ENCODE measurements at regions not wholly inside any gene's neighbourhood (a gene's known extent, or its start where the extent isn't known, plus 50 kb on each side); places are given as distances from the start of the nearest gene placed in this dataset.

GRCh38 chr1:104699433-104699832 is 949.7 kb downstream of the AMY1C start:
- no peak for DNase-seq (ENCODE audit: low read depth in 2 of 2)

DNA sequence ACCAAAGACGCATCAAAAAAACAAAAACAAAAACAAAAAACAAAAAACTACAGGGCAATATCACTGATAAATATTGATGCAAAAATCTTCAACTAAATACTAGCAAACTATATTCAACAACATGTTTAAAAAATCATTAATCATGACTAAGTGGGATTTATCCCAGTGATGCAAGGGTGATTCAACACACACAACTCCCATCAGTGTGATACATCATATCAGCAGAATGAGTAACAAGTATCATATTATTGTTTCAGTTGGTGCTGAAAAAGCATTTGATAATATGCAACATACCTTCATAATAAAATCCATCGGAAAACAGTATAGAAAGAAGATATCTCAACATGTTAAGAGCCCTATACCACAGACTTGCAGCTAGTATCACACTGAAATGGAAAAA is 953.0 kb downstream of the AMY1C start:
- DNase-seq (ENCODE audit: low read depth in 2 of 2), result peak; percentile 3 to 4

GRCh38 chr1:104706631-104707147 is 957.0 kb downstream of the AMY1C start:
- no peak for DNase-seq (ENCODE audit: low read depth in 2 of 2)

DNA sequence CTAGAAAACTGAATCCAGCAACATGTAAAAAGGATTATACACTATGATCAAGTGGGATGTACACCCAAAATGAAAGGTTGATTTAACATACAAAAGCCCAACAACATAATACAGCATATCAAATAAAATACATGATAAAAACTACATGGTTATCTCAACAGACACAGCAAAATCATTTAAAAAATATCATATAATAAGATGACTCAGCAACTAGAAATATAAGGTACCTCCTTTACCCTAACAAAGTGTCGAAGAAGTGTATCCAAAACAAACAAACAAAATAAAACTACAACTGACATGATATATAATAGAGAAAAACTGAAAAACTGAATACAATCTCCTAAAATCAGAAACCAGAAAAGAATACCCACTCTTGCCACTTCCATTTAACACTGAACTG is 969.1 kb downstream of the AMY1C start:
- no peak for DNase-seq (ENCODE audit: low read depth in 2 of 2)

- no peak for DNase-seq (ENCODE audit: low read depth in 2 of 2)
Measured at GRCh38 chr1:104720741-104721140, 971.0 kb downstream of the AMY1C start.

GRCh38 chr1:104726917-104727316 is 977.2 kb downstream of the AMY1C start:
- no peak for DNase-seq (ENCODE audit: low read depth in 2 of 2)

DNA sequence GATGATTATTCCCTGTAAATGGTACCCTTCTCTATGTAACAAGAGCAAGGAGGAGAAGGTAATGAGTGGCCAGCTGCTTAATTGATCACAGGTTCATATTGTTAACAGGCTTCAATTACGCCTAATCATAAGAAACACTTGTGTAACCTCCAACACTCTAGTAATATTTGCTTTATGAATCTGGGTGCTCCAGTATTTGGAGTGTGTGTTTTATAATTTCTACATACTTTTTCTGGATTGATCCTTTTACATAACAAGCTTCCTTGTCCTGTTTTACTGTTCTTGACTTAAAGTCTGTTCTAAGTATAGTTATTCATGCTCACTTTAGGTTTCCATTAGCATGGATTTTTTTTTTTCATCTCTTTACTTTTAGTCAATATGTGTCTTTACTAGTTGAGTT is 984.2 kb downstream of the AMY1C start:
- DNase-seq (ENCODE audit: low read depth in 2 of 2), result no peak

GRCh38 chr1:104745875-104746274 is 996.2 kb downstream of the AMY1C start:
- no peak for DNase-seq (ENCODE audit: low read depth in 2 of 2)

DNA sequence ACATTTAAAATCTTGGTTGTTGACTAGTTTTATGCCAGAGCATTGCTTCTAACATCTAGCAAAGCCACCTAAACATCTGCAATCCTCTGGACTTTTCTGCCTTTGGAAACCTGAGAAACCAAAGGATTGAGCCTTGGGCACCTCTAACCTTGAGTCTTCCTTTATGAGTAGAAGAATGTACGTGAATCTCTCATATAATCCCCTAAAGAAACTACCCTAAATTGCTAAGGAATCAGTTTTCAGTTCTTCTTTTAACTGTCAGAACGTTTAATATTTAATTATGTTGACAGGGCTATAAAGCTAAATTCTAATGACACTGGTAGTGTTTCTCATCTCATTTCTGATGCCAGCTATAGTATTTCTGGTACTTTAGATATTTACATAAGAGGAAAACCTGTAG is 997.3 kb downstream of the AMY1C start:
- no peak for DNase-seq (ENCODE audit: low read depth in 2 of 2)

GRCh38 chr1:104760017-104760416 is 1010.3 kb downstream of the AMY1C start:
- no peak for DNase-seq (ENCODE audit: low read depth in 2 of 2)

- DNase-seq (ENCODE audit: low read depth in 2 of 2), result no peak
Measured at GRCh38 chr1:104761961-104762570, 1012.4 kb downstream of the AMY1C start.

GRCh38 chr1:104765085-104765484 is 1015.4 kb downstream of the AMY1C start:
- DNase-seq (ENCODE audit: low read depth in 2 of 2), result peak; percentile 6 to 7

GRCh38 chr1:104768466-104768865 is 1018.8 kb downstream of the AMY1C start:
- no peak for DNase-seq (ENCODE audit: low read depth in 2 of 2)

DNA sequence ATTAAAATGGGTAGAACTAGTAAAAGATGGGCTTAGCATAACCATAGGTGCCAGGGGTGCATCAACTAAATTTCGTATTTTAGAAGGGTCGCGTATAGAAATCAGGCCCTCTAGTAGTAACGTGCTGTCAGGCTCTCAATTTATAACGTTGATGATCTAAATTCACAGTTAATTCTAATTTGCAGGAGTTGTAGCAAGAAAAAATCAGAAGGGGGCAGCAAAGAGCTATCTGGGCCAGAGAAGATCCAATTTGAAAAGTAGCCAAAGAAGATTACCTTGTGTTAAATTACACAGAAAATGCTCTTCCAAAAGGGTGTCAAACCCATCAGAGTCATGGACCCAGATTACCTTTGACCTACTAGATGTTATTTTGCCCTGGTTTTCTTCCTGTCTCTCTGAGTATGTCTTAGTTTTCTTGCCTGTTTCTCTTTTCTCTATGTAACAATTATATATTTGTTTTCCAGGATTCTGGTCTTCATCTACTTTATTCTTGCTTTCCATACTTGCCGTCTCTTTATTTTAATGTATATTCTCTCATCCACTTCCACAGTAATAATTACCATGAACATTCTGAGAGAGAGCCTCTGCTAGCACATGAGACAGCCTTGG is 1030.9 kb downstream of the AMY1C start:
- DNase-seq (ENCODE audit: low read depth in 2 of 2), result peak; percentile 4 to 8

- no peak for DNase-seq (ENCODE audit: low read depth in 2 of 2)
Measured at GRCh38 chr1:104785575-104786187, 1036.0 kb downstream of the AMY1C start.

DNA sequence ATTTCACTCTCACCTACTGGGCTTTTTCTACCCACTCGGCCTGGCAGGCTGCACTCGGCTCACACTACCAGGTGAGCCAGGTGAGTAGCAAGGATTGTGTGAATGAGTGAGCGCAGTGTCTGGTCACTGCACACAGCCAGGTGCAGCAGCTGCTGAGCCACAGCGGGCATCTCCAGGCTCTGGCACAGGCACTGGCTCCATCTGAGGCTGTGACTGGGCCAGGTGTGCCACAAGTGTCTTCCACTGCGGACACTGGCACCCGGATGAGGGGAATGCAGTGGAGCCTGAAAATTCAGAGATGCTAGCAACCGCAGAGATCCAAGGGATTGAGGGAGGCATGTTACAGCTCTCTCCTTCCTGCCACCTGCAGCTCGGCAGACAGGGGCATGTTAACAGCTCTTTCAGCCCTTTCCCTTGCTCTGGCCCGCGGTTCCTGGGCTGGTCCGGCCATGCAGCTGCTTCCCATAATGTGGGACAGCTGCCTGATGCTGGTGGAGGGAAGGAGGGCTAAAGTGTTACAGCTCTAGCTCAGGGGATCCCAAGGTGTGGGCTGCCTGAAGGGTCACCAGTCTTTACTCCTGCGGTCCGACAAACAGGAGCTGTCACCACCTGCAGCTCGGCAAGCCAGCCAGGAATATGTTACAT is 1038.3 kb downstream of the AMY1C start:
- DNase-seq (ENCODE audit: low read depth in 2 of 2), result no peak

- no peak for DNase-seq (ENCODE audit: low read depth in 2 of 2)
Measured at GRCh38 chr1:104791030-104791429, 1041.3 kb downstream of the AMY1C start.

- DNase-seq (ENCODE audit: low read depth in 2 of 2), result no peak
Measured at GRCh38 chr1:104794035-104794434, 1044.3 kb downstream of the AMY1C start.

DNA sequence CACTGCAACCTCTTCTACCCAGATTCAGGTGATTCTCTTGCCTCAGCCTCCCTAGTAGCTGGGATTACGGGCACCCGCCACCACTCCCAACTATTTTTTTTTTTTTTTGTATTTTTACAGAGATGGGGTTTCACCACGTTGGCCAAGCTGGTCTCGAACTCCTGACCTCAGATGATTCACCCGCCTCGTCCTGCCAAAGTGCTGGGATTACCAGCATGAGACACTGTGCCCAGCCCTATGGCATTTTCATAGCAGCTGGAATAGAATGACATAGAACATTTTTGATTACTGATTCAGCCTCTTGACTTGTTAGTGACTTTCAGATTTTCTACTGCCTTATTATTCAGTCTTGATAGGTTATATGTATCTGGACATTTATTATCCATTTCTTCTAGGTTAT is 1046.2 kb downstream of the AMY1C start:
- DNase-seq (ENCODE audit: low read depth in 2 of 2), result no peak

DNA sequence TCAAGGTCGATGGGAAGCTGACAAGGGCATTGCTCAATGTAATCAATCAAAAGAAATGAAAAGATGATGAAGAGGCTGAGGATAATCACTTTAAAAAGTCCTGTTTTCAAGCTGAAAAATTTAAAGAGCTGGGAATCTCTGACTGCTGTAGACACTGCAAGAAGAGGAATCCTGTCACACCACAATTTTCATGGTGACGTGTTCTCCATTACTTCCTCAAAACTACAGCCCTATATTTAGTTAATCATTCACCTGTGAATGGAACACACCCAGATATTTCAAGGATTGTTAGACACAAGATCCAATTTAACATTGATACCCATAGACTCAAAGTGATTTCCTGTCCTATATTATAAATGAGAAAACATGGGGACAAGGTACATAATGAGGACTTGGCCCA is 1048.3 kb downstream of the AMY1C start:
- DNase-seq (ENCODE audit: low read depth in 2 of 2), result no peak

DNA sequence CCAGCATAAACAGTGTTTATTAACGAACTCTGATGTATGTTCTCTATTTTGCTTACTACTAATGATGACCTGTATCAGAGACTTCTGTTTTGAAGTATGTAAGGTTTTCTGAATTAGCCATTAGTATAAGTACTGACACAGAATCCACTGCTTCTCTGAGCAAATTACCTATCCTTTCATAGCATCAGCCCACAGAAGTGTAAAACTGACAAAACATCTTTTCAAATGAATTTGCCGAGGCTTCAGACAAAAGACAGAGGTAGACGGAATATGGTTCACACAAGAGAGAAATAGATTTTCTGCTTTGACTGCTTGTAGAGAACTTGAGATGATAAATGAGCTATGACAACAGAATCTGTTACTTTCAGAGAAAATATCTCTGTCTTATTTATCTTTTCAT is 1051.6 kb downstream of the AMY1C start:
- DNase-seq (ENCODE audit: low read depth in 2 of 2), result no peak

GRCh38 chr1:104804147-104804546 is 1054.4 kb downstream of the AMY1C start:
- no peak for DNase-seq (ENCODE audit: low read depth in 2 of 2)

DNA sequence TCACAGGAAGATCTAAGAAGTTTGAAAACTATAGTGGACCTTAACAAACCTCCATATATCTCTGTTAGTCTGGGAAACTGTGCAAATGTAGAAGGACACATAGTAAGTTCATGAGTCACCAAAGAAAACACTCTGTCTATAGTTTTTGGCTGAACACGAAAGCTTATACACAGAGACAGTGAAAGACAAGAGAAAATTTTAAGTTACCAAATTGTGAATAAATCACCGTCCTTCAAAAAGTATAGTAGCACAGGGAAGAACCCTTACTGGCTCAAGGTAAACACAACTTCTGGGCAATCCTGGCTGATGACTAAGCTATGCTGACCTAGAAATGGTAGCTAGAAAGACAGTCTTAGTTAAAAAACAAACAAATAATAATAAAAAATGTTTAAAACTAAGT is 1057.9 kb downstream of the AMY1C start:
- DNase-seq (ENCODE audit: low read depth in 2 of 2), result no peak

Measured in fibroblast of skin of left quadriceps (primary cell).